B cell (primary cell): ENCODE measurements at regions not wholly inside any gene's neighbourhood (a gene's known extent, or its start where the extent isn't known, plus 50 kb on each side); places are given as distances from the start of the nearest gene placed in this dataset.

ENCODE experiments used
- ATAC-seq: fragments of 200-7000 bp; cut with Tn5 transposase; one replicate; pipeline ENCODE4 v1.10.0; 2021; ENCODE audit warnings: low read depth, mild to moderate bottlenecking, moderate number of reproducible peaks, moderate library complexity
- CTCF ChIA-PET: fragments of 350-600 bp; sonication (Branson Sonifier 250); formaldehyde crosslinking; loops from one replicate; lab custom pipeline; 2021; ENCODE audit warnings: antibody characterized with exemption, inconsistent platforms; lab: Charles Lee
- POLR2A ChIA-PET: fragments of 350-600 bp; sonication (Branson Sonifier 250); formaldehyde crosslinking; loops from one replicate; lab custom pipeline; 2021; ENCODE audit warnings: antibody characterized with exemption; lab: Charles Lee
- DNase-seq: peaks from one replicate; pipeline ENCODE4 v3.0.0; 2013
- H2AFZ ChIP-seq: 2 replicates; pipeline ENCODE4 v1.6.1; 2012; ENCODE audit warnings: mild to moderate bottlenecking, low read depth, low read length; ENCODE audit not compliant: insufficient read depth, poor library complexity, severe bottlenecking
- H3K27ac ChIP-seq, 2 donors: 1 replicate in 1 of 2; 2 replicates in 1 of 2; pipeline ENCODE4 v1.5.1; 2012 to 2013; ENCODE audit warnings: low read length in 2 of 2, mild to moderate bottlenecking in 2 of 2, moderate library complexity in 1 of 2
- H3K27me3 ChIP-seq, 4 experiments: fragments of 200-600 bp in 1 of 4; sonication (generic) in 1 of 4; replicated peaks in 1 of 4; 1 replicate in 2 of 4; 2 replicates in 2 of 4; pipeline versions ENCODE4 v1.6.1 to v1.7.0; 2013 to 2016; ENCODE audit warnings: low read length in 3 of 4, mild to moderate bottlenecking in 2 of 4, mixed read lengths in 1 of 4, moderate library complexity in 1 of 4; ENCODE audit not compliant: insufficient read depth in 4 of 4, control insufficient read depth in 3 of 4; ENCODE audit errors: control extremely low read depth in 1 of 4
- H3K36me3 ChIP-seq, 2 experiments: replicated peaks in 1 of 2; 1 replicate in 1 of 2; 2 replicates in 1 of 2; pipeline versions ENCODE4 v1.6.1 to v1.7.1; 2013; ENCODE audit warnings: low read length in 1 of 2; ENCODE audit not compliant: insufficient read depth in 2 of 2, control insufficient read depth in 1 of 2; ENCODE audit errors: control extremely low read depth in 1 of 2, extremely low read depth in 1 of 2
- H3K4me1 ChIP-seq, 2 donors: fragments of 200-600 bp in 1 of 2; sonication (generic) in 1 of 2; 1 replicate in 1 of 2; 2 replicates in 1 of 2; pipeline versions ENCODE4 v1.5.1 to v1.6.1; 2013 to 2017; ENCODE audit warnings: low read length in 2 of 2; ENCODE audit not compliant: control insufficient read depth in 2 of 2, insufficient read depth in 2 of 2
- H3K4me2 ChIP-seq: replicated peaks from 2 replicates; pipeline ENCODE3; 2012; ENCODE audit warnings: mild to moderate bottlenecking, low read depth, low read length; ENCODE audit not compliant: poor library complexity, severe bottlenecking
- H3K4me3 ChIP-seq, 5 experiments: fragments of 200-600 bp in 1 of 5; sonication (generic) in 1 of 5; 1 replicate in 3 of 5; 2 replicates in 2 of 5; pipeline versions ENCODE4 v1.5.1 to v1.7.0; 2011 to 2016; ENCODE audit warnings: low read length in 4 of 5, mild to moderate bottlenecking in 4 of 5, low read depth in 2 of 5, control low read depth in 1 of 5, moderate library complexity in 1 of 5; ENCODE audit not compliant: insufficient read depth in 1 of 5; ENCODE audit errors: control extremely low read depth in 1 of 5, extremely low read depth in 1 of 5
- H3K79me2 ChIP-seq: fragments of 200-600 bp; sonication (generic); one replicate; pipeline ENCODE4 v1.6.0; 2016; ENCODE audit warnings: low read length; ENCODE audit not compliant: control insufficient read depth, insufficient read depth
- H3K9ac ChIP-seq: fragments of 200-600 bp; sonication (generic); 2 replicates; pipeline ENCODE4 v1.6.1; 2017; ENCODE audit warnings: mild to moderate bottlenecking, low read length, moderate library complexity
- H3K9me3 ChIP-seq, 3 donors: one replicate each; pipeline versions ENCODE4 v1.6.1 to v1.7.1; 2013; ENCODE audit warnings: low read length in 2 of 3; ENCODE audit not compliant: control insufficient read depth in 2 of 3, insufficient read depth in 1 of 3; ENCODE audit errors: control extremely low read depth in 1 of 3
- H4K20me1 ChIP-seq: 2 replicates; pipeline ENCODE4 v1.6.0; 2012; ENCODE audit warnings: mild to moderate bottlenecking, low read length; ENCODE audit not compliant: insufficient read depth, control insufficient read depth, poor library complexity, severe bottlenecking
- H3K27ac Mint-ChIP-seq: one replicate; pipeline ENCODE4 v1.8.0; 2021; ENCODE audit warnings: mixed read lengths
- H3K27me3 Mint-ChIP-seq: one replicate; pipeline ENCODE4 v1.8.0; 2021; ENCODE audit warnings: mixed read lengths
- H3K4me1 Mint-ChIP-seq: one replicate; pipeline ENCODE4 v1.8.0; 2021; ENCODE audit warnings: mixed read lengths
- H3K4me3 Mint-ChIP-seq: one replicate; pipeline ENCODE4 v1.8.0; 2021; ENCODE audit warnings: mixed read lengths
- H3K9me3 Mint-ChIP-seq: one replicate; pipeline ENCODE4 v1.8.0; 2022; ENCODE audit warnings: mixed read lengths; ENCODE audit not compliant: insufficient read depth
- CTCF ChIP-seq: fragments of 200-600 bp; IDR thresholded peaks from one replicate; pipeline ENCODE4 v1.8.0; 2022; ENCODE audit warnings: antibody characterized with exemption, mild to moderate bottlenecking
- EZH2 ChIP-seq: IDR thresholded peaks from 2 replicates; pipeline ENCODE4 v1.6.1; 2012; ENCODE audit warnings: borderline replicate concordance, low read depth, mild to moderate bottlenecking, moderate library complexity, low read length; ENCODE audit not compliant: insufficient read depth, poor library complexity, severe bottlenecking
- WGBS: methylation state at CpG from one replicate; pipeline ENCODE4 v1.1.5; 2013; ENCODE audit warnings: missing lambda C conversion rate; ENCODE audit not compliant: insufficient coverage; 5-methylcytosine and 5-hydroxymethylcytosine counted together
- intact Hi-C: fragments of 100-400 bp; cut with micrococcal nuclease; formaldehyde crosslinking; loops from one replicate; pipeline ENCODE4 v1.10.0; 2022

- ATAC-seq (no peak), DNase-seq (no peak)
- Histone ChIP-seq H3K79me2 (no peaks in the 10 kb centered on the region), H3K4me2 (no peak overlapping the region), H3K27ac (no peak overlapping the region), H2AFZ (no peak overlapping the region), H3K4me1 (no peaks in the 10 kb centered on the region), H3K4me3 (no peak overlapping the region), H3K36me3 (no peaks in the 10 kb centered on the region), H4K20me1 (no peaks in the 10 kb centered on the region), H3K27me3 (peaks cover 0 to 3% (median 0%) of the 10 kb centered on the region in 4 experiments), H3K9me3 (peaks cover 0 to 3% (median 0%) of the 10 kb centered on the region in 3 donors), H3K9ac (no peak overlapping the region)
- intact Hi-C loops: no loop called here
- POLR2A ChIA-PET: no interaction called here
- Mint-ChIP-seq H3K4me3 (no peak overlapping the region), H3K9me3 (no peaks in the 10 kb centered on the region), H3K27me3 (peaks cover 27% of the 10 kb centered on the region), H3K4me1 (no peaks in the 10 kb centered on the region), H3K27ac (no peak overlapping the region)
- CTCF ChIA-PET: no interaction called here
- 100% methylated on average over 1 of the region's 1 CpG for WGBS
- TF ChIP-seq EZH2 (no peak), CTCF (no peak)
Measured at GRCh38 chr16:9334103-9334502, 242.7 kb downstream of the HAPSTR1 start.

- 100% methylated on average over 1 of the region's 4 CpGs for WGBS
- intact Hi-C loops: no loop called here
- no peaks in the 10 kb centered on the region for H3K36me3 ChIP-seq
- ChIA-PET POLR2A (no interaction called here), CTCF (no interaction called here)
- H3K27ac ChIP-seq: no peak overlapping the region
- H3K4me1 ChIP-seq: no peaks in the 10 kb centered on the region
- Mint-ChIP-seq H3K4me3 (no peak overlapping the region), H3K27me3 (peaks cover 23% of the 10 kb centered on the region), H3K27ac (no peak overlapping the region), H3K9me3 (no peaks in the 10 kb centered on the region), H3K4me1 (no peaks in the 10 kb centered on the region)
- no peak for DNase-seq
- H3K9me3 ChIP-seq: no peaks in the 10 kb centered on the region
- H2AFZ ChIP-seq: no peak overlapping the region
- no peak overlapping the region for H3K4me3 ChIP-seq
- no peak for ATAC-seq
- TF ChIP-seq EZH2: no peak
- no peak for TF ChIP-seq CTCF
- no peaks in the 10 kb centered on the region for H3K79me2 ChIP-seq
- no peak overlapping the region for H3K4me2 ChIP-seq
- H3K9ac ChIP-seq: no peak overlapping the region
- H4K20me1 ChIP-seq: no peaks in the 10 kb centered on the region
- H3K27me3 ChIP-seq: no peaks in the 10 kb centered on the region
Measured at GRCh38 chr16:9337308-9338032, 246.0 kb downstream of the HAPSTR1 start.
